GM18519 (cell line): ENCODE measurements at regions not wholly inside any gene's neighbourhood (a gene's known extent, or its start where the extent isn't known, plus 50 kb on each side); places are given as distances from the start of the nearest gene placed in this dataset.

Source experiments
- ATAC-seq: cut with Tn5 transposase; IDR thresholded peaks from one replicate; pipeline ENCODE4 v1.9.1; 2021; ENCODE audit warnings: mild to moderate bottlenecking, moderate library complexity; ENCODE audit not compliant: unreplicated experiment, low FRiP score

DNA sequence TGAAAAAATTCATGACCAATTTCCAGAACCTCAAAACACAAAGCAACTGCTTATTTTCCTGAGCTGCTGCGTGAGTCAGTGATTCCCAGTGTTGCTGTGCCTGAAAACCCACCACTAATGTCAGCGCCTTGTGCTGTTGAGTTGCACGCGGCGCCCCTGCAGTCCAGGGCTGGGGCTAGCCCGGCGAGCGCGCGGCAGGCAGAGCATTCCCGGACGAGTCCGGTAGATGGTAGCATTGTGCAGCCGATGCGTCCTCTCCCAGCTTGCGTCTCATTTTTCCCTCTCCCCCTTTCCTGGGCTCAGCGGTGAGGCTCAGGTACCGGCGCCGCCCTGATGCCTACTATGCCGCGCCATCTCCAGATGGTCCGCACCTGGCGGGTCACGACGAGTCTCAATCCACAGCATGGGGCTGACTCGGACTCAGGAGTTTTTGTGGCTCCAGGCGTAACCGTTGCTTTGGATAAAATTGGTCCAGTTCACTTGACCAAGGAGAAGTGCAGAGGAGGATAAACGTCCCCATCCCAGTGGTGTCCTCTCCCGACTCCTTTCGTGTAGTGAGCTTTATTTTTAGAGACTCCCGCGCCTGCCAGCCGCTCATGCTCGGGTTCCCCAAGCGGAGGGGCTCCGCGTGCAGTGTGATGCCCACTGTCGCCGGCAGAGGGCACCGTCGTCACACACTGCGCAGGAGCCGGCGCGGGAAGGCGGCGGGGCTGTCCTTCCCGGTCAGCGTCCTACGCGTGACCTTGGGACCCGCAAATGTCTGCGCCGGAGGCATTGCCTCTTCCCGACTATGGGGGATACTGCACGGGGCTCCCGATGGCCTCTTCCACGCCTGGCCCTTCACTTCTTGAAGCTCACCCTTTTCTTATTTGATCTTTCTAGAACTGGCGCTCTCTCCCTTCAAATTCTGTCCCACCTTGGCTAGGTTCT is 53.6 kb upstream of the IGFBP7 start:
- peak; percentile 95 for ATAC-seq

DNA sequence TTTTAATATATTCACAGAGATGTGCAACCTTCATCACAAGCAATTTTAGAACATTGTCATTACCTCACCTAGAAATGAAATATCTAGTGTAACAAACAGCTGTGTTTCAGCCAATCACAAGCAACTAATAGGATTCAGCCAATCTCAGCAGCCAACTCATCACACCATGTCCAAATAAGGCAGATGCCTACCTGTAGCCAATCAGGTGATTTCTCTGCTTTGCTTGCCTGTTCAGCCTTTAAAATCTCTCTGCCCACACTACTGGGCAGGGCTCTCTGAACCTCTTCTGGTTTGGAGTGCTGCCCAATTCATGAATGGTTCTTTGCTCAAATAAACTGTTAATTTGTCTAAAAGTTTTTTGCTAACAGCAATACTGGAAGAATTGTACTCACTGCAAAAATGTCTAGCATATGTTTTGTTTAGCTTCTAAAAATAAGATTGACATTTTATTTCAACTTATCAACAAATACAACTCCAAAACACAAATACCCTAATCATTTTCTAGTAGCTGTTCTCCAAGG is 52.4 kb upstream of the IGFBP7 start:
- ATAC-seq, result no peak
